Dermis blood vessel endothelial cell (primary cell): ENCODE measurements at regions not wholly inside any gene's neighbourhood (a gene's known extent, or its start where the extent isn't known, plus 50 kb on each side); places are given as distances from the start of the nearest gene placed in this dataset.
"Not testable (repeated sequence)": the region's sequence is repeated elsewhere in the genome, so short reads cannot be mapped to it uniquely, and the experiment has no call there.

Experiments
- DNase-seq: peaks from one replicate; pipeline ENCODE4 v3.0.0; 2010

DNA sequence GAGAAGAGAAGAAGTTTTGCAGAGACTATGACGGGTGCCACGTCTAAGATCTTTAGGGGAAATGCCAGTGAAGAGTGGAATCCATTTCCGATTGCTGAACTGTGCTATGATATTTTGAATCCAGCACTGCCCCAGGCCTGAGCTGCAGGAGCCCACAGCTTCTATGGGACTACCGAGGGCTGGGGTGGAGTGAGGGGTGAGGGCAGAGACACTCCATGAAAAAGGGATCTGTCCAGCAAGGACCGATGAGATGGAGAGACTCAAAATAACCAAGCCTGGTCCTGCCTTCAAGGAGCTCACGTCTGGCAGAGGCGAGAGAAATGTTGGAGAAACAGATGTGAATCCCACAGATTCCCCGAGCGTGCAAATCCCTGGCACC is 79.8 kb upstream of the MEF2A start:
- no peak for DNase-seq

DNA sequence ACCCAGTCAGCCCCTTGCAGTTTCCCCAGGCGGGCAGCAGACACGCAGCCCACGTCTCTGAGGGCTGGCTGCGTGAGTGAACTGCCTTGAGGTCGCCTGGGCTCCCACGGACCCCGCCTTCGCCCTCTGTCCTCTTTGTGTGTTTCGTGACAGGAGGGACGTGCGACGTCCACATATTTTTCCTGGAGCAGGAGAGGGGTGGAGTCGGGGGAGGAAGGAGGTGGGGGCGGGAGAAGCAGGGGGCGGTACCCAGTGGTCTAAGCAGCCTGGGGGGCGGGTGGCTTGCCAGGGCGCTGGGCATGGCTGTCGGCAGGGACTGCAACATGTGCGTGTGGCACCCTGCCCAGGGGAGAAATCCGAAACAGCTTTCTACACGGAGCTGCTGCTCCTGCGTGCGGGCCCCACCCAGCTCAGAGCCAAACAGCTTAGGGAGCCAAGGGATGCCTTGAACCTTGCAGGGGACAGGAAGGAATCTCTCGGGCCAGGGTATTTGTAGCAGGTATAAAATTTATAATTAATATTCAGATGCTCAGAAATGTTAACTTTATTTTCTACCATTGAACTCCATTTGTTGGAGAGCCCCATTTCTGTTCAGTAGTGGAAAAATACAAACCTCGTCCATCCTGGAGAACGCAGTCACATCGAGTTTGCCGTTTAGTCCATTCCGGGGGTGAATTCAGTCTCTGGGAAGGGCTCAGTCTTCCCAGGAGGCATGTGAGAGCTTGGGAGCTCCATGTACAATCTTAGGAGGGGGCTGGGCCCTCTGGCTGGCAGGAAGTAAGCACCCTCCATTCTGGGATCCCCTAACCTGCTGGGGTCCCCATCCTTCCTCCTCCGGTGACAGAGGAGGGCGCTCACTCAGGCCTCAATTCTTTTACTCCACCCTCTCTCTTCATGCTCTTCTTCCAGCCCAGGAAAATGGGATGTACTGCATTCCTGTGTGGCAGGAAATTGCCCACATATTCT is 79.1 kb upstream of the MEF2A start:
- DNase-seq: peak; percentile 64

DNA sequence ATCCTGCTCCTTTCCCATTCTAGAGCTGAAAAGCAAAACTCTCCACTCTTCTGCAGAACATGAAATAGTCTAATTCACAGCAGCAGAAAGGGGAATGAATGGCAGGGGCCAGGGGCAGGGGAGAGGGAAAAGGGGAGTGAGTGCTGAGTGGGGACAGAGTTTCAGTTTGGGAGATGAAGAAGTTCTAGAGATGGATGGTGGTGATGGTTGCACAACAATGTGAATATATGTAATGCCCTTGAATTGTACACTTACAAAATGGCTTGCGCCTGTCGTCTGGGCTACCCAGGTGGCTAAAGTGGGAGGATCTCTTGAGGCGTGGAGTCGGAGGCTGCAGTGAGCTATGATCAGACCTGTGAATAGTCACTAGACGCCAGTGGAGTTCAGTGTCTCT is 78.5 kb upstream of the MEF2A start:
- no peak for DNase-seq

DNA sequence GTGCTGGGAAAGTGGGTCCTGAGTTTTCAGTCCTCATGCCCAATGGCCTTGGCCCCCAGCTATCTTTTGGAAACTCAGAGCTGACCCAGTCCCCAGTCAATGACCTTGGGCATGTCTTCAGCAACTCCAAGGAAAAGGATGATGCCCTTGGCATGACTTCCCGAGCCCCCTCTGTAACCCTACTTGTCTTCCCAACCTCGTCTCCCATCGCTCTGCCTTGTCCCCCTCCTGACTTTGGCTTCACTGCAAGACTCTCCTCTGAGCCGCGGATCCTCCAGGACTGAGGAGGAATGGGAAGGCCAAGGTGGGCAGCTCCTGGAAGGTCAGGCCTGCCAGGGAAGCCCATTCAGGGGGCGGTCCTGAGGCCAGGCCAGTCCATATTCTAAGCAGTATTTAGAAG is 73.5 kb upstream of the MEF2A start:
- no peak for DNase-seq

DNA sequence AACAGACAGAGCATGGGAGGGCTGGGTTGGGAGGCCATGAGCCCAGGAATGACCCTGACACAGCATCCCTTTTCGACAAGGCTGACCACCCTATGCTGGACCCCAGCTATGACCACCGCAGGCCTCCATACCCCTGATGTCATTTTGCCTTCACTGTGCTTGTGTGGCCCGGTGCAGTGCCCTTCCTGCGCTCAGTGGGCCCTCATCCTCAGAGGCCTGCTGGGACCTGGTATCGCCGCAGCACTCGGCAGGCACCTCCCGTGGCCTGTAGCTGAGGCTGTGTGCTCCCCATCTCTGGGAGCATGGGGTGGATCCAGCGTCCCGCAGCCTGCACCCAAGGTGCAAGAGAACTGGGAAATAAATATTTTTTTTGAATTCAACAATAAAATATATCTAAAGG is 73.1 kb upstream of the MEF2A start:
- DNase-seq: no peak

DNA sequence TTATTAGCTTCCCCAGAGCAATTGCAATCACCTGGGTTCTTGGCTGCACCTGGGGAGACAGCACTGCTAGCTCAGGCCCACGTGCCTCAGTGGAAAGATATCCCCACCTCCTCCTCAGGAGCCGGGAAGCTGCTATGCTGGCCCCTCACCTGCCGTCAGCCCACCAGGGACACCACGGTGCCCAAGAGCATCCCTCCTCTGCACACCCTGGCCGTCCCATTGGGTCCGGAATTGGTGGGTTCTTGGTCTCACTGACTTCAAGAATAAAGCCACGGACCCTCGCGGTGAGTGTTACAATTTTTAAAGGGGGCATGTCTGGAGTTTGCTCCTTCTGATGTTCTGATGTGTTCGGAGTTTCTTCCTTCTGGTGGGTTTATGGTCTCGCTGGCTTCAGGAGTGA is 72.3 kb upstream of the MEF2A start:
- no peak for DNase-seq

DNA sequence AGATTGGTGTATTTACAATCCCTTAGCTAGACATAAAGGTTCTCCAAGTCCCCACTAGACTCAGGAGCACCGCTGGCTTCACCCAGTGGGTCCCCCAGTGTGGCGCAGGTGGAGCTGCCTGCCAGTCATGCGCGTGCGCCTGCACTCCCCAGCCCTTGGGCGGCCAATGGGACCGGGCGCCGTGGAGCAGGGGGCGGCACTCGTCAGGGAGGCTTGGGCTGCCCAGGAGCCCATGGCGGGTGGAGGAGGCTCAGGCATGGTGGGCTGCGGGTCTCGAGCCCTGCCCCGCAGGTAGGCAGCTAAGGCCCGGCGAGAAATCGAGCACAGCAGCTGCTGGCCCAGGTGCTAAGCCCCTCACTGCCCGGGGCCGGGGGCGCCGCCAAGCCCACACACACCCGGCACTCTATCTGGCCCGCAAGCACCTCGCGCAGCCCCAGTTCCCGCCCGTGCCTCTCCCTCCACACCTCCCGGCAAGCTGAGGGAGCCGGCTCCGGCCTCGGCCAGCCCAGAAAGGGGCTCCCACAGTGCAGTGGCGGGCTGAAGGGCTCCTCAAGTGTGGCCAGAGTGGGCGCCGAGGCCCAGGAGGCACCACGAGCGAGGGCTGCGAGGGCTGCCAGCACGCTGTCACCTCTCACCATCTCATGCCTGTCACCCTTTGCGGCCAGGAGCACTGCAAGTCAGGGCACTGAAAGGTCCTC is 71.1 kb upstream of the MEF2A start:
- not testable (repeated sequence) for DNase-seq

DNA sequence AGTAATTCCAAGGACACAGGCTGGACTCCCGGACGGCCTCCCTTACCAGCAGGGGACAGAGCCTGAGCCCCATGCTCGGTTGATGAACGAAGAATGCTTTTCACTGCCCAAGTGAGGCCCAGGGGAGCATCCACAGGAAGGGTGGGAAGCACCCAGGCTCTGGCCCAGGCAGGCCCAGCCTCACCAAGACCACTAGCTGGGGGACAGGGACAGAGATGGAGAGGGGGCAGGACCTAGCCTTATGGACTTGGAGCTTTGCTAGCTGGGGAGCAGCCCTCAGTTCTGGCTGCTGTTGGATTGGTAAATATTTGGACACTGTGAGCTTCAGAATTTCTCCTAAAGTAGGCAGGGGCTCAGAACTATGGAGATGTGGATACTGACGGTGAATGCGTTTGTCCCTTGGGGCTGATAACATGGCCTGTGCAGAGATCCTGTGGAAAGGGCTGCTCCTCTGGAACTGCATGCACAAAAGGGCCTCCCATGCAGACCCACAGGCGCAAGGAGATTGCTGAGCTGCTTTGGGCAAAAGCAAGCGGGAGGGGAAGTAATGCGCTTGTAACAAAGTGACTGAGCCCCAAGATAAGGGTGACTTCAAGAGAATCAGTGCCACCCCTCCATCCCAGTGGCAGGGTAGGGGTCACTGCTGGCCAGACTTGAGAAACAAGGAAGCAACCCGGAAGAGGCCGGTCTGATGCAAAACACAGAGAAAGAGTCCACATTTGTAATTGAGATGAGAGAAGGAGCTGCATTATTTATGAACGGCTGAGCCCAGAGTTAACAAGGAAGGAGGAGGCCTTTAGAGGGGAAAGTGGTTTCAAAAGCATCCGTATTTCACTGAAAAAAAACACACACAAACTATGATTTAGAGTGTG is 70.1 kb upstream of the MEF2A start:
- DNase-seq: no peak

DNA sequence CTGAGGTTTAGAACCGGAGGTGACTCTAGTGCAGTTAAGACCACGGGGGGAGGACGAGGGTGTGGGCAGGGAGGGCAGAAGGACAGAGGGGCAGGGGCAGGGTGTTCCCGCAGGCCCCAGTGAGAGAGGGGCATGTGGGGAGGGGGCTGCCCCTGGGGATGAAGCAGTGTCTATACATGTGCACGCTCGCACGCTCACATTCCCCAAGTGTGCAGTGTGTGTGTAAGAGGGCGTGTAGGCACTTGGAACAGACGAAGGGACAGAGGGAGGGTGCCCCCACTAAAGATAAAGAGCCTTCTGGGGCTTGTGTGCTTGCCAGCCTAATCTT is 69.5 kb upstream of the MEF2A start:
- DNase-seq: no peak

DNA sequence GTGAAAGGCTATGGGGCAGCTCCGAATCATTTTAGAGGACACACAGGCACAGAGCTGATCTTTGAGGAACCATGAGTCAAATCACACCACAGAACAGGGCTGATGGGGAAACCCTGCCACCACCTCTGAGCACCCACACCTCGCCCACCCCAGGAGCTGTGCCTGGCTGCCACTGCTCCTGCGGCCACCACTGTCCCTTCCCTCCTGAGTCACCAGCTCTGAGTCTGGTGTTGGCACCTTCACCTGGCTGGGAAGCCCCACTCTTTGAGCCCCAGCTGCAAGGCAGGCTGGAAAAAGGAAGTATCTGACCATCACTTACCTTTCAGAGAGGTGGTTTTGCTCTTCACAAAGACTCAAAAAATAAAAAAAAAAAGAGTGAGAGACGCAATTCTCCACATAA is 63.6 kb upstream of the MEF2A start:
- no peak for DNase-seq

DNA sequence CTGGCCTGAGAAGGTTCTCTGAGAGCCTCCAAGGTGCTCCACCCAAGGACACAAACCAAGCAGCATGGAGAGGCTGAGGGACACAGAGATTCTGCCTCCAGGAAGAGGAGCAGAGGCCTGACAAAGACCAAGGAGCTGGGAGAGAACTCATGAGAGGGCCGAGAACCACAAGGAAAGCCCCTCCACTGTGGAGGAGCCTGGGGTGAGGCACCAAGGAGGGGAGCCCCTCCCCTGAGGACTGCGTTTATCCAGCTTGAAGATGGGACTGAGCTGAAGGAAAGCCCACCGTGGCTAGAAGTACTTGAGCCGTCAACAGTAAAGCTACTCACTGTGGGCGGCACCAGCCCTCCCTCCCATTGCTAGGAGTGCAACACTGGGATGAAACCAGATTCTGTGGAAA is 63.1 kb upstream of the MEF2A start:
- no peak for DNase-seq

DNA sequence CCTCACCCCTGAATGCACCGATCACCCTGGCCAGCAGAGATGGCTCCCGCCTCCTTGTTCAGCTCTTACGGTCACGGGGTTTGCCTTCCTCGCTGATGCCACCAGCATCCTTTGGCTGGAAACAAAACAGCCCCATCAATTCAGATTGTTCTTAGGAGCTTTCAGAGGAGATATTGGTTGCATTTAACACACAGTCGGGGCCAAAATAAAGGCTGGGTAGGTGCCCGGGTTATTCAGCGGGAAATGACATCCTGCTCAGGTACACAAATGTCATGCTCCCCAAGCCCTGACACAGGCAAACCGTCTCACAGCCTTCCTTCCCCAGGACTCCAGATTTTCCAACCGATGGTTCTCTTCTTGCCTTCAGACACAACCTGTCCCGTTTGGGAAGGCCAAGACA is 62.4 kb upstream of the MEF2A start:
- DNase-seq: no peak

DNA sequence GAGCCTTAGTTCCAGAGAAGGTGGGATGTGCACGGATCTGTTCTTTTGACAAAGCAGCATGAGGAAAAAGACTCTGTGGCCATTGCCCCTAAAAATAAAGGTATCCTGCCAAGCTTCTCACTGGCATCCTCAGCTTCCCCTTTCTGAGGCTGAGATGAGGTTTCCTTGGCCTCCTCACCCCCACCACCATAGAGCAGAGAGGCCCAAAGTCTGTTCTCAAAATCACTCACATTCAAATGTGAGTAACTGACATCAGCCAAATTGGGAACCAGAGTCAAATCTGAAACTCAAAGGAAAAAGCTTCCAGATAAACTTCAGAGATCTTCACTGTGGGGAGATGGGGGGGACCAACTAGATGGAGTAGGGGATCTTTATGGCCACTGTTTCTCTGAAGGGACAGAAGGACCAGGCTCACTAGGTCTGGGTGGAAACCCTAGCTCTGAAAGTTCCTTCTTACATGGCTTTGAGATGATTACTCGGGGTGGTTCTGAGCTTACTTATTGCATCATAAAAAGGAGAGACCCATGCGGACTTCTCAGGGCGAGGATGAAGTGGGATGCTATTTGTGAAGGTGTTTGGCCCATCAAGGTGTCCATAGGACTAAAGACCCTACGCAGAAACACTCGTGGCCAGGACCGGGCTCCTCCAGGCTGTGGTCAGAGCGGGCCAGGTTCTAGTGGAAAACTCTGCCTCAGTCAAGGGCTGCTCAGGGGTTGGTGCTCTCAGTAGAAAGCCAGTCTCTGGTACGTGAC is 61.5 kb upstream of the MEF2A start:
- DNase-seq: no peak

DNA sequence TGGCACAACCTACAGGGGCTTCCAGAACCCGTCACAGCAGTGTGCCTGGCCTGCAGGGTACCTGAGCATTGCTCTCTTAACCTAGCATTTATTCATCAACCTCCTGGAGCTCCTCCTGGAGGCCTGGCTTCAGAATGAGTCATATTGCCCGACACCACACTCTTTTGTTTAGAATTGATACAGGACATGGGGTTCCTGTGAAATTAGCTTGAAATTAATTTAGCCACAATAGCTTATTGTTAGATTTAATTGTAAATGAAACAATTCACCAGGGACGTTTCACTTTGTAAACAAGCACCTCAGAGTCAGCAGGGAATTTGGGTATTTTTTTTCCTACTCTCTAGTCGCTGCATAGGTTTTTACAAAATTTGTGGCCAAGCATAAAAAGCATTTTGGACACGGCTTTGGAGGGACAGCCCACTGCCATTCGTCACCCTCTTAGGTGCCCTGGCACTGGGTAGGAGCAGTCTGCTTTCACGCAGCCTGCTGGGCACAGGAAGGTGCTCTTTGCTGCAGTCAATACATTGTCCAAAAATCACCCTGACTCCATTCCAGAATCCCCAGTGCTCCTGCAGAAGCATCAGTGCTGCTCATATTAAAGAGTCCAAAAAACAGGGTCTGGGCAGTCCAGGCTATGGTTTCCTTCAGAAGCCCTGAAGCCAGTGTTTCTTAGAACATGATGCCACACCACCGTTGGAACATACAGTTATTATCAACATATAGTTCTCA is 60.8 kb upstream of the MEF2A start:
- DNase-seq: peak; percentile 69

DNA sequence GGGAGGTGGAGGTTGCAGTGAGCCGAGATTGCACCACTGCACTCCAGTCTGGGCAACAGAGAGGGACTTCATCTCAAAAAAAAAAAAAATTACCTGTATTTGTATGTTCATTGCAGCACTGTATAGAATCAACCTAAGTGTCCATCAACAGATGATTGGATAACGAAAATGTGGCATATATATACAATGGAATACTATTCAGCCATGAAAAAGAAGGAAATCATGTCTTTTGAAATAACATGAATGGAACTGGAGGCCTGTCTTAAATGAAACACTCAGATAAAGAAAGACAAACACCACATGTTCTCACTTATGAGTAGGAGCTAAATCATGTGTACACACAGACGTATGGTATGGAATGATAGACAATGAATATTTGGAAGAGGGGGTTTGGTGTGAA is 59.4 kb upstream of the MEF2A start:
- DNase-seq: no peak

DNA sequence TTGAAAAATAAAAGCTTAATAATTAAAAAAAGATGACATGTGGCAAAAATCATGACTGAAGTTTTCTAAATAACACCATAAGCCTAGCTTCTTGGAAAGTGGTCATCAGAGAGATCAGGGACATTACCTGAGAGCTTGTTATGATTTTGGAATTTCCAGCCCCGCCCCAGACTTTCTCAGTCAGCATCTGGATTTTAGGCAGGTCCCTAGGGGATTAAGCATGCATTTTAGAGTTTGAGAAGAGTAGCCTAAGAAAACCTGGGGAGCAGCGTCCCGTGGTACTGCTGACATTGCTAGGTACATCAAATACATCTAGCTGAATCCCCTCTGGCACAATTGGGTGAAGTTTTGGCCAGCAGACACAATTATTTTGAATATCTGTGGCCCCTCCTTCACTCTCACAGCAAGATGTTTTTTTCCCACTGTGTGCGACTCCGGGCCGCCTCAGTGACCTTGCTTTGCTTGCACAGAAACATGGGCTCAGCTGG is 58.7 kb upstream of the MEF2A start:
- no peak for DNase-seq

DNA sequence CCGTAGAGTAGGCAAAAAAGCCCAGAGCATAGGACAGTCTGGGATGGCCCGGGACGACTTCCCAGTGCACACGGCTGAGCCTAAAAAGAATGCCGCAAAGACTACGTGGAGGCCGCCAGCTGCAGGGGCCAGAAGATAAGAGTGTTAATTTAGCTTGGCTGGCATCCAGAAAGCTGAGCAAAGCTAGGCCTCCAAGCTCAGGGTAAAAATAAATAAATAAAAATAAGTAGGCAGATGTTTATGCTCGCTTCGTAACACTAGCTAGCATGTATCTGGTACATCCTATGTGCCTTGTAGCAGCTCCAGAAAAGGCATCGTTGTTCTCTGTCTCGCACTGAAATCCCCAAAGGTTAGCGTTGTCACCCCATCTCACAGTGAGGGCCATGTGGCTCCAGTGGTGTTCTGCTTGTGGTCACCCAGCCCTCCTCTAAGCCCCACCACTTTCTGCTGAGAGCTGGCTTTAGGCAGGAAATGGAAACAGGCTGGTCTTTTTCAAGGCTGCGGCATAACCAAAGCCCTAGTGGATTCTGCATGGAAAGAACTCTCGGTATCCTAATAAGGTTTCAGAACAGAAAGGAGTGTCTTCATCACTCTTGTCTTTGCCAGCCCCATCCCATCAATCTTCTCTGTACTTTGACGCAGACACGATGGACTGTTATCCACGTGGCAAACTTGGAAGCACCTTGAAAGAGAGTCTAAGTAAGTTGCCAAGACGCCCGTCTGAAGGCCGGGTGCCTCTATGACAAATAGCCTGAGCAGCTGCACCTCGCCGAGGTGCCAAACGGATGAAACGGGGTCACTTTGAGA is 58.1 kb upstream of the MEF2A start:
- DNase-seq: peak; percentile 69

DNA sequence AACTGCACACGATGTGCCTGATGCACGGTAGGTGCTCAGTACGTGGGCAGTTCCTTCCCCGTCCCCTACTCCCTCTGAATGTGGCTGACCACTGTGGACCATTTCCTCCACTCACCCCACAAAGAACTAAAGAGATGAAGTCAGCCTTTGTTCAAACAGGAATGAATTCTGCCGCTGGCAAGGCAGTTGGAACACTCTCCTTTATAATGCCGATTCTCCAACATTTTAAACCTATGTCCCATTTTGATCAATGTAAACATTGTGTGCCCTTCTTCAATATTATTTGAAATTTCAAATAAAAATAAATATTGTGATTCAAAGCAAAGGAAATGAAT is 57.5 kb upstream of the MEF2A start:
- no peak for DNase-seq

DNA sequence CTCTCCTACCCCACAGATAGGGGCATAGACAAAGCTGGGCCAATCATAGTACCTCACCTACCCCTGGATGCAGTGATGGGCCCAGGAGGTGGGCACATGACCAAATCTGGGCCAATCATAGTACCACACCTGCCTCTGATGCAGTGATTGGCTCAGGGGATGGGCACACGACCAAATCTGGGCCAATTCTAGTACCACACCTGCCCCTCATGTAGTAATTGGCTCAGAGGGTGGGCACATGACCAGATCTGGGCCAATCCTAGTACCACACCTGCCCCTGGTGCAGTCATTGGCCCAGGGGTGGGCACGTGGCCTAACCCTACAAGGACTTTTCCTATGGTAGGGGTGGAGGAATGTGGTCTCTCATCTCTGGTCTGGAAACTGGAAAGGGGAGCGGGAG is 56.9 kb upstream of the MEF2A start:
- no peak for DNase-seq

DNA sequence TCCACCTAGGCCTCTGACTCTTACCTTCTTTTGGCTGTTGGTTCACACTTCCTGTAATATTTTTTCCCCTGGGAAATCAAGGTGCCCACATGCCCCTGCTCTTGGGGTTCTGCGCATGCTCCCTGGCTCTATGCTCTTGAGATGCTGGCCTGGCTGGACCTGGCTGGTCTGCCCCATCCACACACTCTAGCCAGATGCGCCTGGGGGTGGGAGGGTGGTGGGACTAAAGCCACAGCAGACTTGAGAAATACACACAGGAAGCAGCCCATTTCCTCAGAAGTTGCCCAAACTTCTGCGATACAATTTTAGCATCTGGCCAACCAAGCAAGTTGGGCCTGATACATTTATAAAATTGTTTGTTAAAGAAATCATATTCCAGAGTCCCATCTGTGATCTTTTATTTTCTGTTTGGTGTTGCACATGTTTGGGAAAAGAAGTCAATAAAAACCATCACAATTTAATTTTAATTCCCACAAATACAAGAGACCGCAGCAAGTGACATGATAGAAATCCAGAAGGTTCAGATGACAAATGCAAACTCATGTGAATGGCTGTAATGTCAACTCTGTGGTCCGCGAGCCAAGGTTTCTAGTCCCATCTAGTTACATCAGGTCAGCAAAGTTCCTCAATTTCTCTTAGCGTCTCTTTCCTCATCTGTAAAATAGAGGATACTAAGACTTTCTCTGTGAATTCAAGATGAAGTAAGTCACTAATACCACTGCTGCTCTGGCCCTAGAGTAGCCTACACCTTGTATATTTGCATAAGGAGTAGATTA is 55.9 kb upstream of the MEF2A start:
- DNase-seq: peak; percentile 20
